ENCODE measurements at regions not wholly inside any gene's neighbourhood (a gene's known extent, or its start where the extent isn't known, plus 50 kb on each side); places are given as distances from the start of the nearest gene placed in this dataset.
"Not testable (repeated sequence)": the region's sequence is repeated elsewhere in the genome, so short reads cannot be mapped to it uniquely, and the experiment has no call there.

DNA sequence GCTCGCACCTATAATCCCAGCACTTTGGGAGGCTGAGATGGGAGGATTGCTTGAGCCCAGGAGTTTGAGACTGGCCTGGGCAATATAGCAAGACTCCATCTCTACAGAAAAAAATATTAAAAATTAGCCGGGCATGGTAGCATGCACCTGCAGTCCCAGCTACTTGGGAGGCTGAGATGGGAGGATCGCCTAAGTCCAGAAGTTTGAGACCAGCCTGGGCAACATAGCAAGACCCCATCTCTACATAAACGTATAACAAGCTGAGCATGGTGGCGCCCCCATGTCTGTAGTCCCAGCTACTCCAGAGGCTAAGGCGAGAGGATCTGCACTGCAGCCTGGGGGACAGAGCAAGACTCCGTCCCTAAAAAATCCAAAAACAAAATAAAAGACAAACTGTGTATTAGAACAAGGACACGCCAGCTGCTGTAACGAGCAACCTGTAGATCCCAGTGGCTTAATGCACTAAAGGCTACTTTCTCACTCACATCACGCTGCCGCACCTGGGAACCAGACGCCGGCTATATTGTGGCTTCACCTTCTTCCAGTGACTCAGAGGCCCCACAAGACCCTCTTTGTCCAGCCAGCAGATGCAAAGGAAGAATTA is 81.9 kb upstream of the ADGRE5 start:
- TF ChIP-seq POLR2A (IDR thresholded peaks at IDR 0.05) = not testable (repeated sequence)
- TF ChIP-seq, protein P1, sequence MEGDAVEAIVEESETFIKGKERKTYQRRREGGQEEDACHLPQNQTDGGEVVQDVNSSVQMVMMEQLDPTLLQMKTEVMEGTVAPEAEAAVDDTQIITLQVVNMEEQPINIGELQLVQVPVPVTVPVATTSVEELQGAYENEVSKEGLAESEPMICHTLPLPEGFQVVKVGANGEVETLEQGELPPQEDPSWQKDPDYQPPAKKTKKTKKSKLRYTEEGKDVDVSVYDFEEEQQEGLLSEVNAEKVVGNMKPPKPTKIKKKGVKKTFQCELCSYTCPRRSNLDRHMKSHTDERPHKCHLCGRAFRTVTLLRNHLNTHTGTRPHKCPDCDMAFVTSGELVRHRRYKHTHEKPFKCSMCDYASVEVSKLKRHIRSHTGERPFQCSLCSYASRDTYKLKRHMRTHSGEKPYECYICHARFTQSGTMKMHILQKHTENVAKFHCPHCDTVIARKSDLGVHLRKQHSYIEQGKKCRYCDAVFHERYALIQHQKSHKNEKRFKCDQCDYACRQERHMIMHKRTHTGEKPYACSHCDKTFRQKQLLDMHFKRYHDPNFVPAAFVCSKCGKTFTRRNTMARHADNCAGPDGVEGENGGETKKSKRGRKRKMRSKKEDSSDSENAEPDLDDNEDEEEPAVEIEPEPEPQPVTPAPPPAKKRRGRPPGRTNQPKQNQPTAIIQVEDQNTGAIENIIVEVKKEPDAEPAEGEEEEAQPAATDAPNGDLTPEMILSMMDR (IDR thresholded peaks at IDR 0.05 in 4 of 5, conservative IDR thresholded peaks at IDR 0.05 in 1 of 5) = not testable (repeated sequence)
